ENCODE measurements at regions not wholly inside any gene's neighbourhood (a gene's known extent, or its start where the extent isn't known, plus 50 kb on each side); places are given as distances from the start of the nearest gene placed in this dataset.

DNA sequence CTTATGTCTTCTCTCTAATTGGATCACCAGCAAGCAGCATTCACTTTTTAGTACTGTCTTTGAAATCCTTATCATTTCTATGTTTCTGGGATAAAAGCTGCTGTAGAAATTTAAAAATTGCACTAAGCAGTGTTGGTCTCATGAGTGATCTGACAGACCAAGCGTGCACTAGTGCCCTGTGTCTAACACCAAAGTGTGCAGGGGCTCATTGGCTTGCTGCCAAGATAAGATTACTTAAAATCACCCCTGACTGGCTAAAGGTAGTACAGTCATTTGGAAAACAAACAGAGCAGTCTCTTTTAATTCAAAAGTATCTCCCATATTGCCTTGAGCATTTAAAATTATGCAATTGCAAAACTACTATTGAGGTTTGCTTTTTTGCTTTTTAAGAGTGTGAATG lies 304.6 kb downstream of the ARAP2 start:
- DNase-seq, result no peak

DNA sequence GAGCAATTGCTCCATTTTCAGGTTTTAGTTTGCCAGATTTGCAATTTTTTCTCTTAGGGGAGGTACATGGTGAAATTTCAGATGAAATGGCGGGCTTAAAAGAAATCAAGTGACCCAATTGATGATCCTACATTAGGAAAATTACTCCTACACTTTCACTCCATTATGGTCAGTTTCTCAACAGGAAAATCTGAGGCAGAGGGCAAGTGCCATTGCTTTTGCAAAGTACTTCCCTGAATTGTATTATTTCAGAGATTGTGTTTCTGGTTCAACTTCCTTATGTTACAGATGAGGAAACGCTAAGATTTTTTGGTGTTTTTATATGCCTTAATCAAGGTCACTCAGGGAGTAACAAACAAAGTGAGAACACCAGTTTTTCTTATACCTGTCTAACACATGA lies 302.2 kb downstream of the ARAP2 start:
- DNase-seq, result no peak

DNA sequence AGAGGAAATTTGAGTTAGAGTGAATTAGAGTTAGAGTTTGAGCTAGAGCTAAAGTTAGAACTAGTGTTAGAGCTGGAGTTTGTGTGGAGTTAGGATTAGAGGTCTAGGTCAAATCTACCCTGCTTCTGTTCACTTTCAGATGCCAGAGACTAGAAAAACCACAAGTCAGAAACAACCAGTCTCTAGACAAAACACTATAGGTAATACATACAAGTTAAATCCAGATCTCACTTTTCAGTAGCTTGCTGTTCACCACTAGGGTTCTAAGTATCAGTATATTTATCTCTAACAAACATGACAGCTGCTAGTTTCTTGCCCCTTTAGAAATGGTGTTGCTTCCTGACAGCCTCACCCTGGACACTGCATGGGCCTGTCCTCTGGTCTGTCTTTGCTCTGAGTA lies 300.7 kb downstream of the ARAP2 start:
- DNase-seq, result no peak

DNA sequence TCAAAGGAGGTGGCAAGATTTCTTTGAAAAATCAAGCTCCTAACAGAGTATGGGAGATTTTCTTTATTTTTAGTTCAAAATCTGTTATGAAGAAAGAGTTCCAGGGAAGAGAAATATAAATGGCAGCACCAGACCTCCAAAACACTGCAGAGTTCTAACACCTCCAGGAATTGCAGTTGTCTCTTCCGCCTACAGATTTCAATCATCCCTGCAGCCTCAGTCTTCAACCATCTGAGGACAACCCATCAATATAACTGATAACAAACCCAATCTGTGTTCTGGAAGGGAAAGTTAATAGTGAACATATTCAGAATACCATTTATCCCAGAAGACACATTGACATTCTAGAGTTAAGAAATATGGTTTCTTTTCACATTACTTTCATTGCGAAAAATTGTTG lies 296.1 kb downstream of the ARAP2 start:
- no peak for DNase-seq

DNA sequence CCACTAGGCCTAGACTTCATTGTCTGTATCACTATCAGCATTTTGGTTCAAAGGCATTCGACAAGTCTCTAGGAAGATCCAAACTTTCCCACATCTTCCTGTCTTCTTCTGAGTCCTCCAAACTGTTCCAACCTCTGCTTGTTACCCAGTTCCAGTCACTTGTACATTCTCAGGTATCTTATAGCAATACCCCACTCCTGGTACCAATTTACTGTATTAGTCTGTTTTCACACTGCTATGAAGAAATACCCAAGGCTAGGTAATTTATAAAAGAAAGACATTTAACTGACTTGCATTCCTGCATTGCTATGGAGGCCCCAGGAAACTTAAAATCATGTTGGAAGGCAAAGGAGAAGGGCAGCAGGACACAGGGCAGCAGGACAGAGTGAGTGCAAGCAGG lies 293.9 kb downstream of the ARAP2 start:
- no peak for DNase-seq

DNA sequence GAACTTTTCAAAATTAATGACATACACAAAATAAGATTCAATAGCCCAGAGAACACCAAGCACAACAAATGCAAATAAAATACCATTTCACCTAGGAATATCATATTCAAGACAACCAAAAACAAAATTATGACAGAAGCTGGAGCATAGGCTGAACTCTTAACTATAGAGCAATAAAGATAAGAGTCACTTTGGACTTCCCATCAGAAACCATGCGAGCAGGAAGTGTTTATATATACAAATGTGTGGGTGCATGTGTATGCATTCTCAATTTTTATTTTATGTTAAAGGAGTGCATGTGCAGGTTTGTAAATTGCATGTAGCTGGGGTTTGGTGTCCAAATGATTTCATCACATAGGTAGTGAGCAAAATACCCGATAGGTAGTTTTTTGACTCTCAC lies 291.6 kb downstream of the ARAP2 start:
- no peak for DNase-seq

DNA sequence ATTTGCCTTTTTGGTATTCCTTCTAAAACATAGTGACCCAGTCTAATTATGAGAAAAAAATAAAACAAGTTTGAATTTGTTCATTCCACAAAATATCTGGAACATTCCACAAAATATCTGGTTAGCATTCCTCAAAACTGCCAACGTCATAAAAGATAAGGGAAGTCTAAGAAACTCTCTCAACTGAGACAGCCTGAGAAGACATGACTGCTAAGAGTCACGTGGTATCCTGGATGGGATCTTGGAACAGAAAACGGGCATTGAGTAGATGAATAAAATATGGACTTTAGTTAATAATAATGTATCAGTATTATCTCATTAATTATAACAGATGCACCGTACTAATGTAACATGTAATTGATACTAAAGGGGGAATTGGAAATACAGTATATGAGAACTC lies 280.9 kb downstream of the ARAP2 start:
- DNase-seq, result no peak

DNA sequence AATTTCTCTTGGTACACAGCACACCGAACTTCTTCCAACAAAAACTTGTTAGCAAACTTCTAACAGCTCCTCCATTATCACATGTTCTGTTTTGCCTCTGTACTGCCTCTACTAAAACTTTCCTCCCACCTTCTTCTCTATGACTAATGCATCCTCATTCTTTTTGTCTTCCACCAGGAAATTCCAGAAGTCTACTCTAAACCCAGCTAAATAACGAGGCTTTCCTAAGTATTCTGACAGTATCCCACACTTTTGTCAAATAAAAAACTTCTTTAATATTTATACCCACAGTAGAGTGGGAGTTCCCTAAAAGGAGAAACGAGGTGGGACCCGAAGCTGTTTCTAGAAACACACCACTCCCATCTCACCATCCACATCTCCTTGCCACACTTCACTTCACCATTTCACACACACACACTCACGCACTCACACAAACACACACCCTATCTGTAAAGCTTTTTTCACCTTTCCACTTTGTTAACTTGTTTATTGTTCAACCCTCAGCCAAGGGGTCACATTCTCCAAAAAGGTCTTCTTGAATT lies 280.3 kb downstream of the ARAP2 start:
- no peak for DNase-seq

DNA sequence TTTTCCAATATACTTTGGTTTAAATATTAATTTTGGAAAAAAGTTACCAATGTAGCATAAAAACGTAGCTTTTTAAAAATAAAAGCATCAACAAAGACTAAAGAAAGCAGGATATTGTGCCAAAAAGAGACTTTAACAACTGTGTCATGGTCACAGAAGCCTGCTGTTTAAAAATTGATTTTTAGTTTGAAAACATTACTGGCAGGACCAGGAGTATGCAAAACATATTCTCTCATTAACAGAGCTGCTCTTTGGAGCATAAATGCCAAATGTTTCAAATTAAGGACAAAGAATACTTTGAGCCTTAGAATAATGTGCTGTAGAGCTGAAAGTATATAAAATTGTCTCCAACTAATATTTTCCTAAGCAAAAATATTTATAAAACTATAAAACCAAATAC lies 279.0 kb downstream of the ARAP2 start:
- no peak for DNase-seq

DNA sequence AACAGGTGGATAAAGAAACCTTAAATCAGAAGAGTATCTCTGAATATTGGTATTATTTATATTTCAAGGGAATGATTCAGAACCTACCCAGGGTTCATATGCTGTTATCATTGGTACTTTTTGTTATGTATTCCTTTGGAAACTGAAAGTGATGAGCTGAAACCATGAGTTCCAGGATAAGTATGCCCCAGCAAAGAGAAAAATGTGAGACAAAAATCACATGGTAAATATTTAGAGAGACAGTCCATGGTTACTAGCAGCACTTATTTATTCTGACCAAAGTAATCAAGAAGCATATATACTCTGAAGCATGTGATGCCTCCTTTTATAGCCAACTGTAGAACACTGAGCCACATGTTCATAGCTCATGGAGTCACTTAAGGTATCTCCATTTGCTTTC lies 277.7 kb downstream of the ARAP2 start:
- no peak for DNase-seq

DNA sequence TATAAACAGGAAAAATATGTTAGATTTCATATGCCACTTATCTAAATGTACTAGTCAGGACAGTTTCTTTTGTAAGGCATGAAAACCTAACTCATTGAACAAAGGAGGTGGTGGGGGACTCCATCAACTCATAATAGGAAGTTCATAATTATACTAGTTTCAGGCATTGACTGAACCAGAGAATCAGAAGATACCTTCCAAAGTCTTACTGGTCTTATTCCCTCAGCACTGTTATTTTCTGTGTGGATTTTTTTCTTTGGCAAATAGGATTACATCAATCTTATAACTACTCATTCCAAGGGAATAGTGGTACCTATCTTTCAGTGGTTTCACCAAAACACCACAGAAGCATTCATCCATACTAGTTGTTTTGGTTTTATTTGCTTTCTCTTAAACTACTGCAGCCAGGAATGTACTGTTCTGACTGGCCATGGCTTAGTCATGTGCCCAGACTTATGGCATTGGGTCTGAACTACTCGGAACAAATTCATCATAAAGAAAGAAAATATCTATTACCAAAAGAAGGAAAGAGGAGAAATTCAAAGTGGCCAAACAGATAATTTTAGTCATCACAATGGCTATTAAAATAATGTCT lies 273.9 kb downstream of the ARAP2 start:
- no peak for DNase-seq

DNA sequence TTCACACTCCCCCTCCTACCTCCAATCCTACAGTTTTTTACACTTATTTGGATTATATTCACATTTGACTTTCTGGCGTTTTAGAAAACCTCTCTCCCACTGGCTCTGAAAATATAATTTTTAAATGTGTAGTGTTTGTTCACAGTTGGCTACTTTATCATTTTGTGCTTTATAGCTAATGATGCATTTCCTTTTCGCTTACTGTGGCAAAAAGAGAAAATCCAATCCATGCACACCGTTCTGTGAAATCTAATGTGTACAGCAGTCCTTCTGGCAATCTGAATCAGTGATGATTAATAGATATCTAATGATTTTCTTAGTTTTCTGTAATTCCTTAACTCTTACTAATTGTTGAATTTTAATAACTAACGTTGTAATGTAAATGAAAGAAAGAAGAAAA lies 271.5 kb downstream of the ARAP2 start:
- DNase-seq, result no peak

DNA sequence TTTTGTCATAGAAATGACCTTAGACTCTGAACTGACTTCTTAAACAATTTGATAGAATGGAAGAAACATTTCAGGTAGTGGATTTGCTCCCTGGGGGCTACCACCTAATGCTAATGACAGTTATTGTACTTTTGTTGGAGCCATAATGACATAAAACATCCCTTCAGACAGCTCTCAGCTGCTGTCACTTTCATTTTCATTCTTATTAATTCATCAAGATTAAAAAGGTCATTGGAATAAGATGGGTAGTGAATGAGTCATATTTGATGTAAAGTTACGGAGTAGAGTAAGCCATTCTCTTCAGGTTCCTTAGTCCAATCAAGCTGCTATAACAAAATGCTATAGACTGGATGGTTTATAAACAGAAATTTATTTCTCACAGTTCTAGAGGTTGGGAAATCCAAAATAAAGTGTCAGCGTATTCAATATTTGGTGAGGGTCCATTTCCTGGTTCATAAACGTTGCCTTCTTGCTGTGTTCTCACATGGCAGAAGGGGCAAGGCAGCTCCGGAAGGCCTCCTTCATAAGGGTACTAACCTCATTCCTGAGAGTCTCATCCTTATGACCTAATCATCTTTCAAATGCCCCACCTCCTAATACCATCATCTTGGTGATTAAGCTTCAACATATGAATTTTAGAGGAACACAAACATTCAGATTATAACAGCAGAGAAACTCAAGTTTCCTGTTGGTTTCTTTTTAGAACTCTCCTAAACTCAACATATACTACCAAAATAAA lies 268.5 kb downstream of the ARAP2 start:
- no peak for DNase-seq

DNA sequence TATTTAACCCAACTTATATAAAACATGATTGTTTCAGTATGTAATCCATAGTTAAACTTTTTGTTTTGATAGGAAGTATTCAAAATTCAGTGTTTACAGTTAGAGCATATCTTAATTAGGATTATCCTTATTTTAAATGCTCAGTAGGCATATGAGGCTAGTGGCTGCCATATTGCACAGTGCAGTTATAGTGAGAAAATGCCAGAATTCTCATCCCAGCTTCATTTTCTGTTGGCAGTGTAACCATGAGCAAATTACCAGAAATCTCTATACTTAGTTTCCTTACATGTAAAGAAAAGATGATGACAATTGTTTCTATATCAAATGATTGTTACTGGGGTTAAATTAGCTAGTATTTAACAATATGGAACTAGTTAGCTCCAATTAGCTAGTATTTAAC lies 265.8 kb downstream of the ARAP2 start:
- no peak for DNase-seq

DNA sequence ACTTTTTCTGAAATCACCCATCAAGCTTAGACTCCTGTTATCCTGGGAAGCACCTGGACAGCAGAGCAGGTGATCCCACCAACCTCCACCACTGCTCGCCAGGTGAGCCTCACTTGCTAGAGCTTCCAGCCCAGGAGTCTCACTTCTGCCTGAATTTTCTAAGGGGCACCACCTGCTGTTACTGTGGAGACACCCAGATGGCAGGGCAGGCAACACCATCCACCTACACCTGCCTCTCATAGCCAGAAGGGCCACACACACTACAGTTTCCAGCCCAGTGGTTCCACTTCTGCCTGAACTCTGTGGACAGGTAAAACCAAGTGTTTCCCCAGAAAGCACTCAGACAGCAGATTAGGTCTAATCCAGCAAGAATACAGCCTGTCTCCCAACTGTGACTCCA lies 262.0 kb downstream of the ARAP2 start:
- DNase-seq, result no peak

DNA sequence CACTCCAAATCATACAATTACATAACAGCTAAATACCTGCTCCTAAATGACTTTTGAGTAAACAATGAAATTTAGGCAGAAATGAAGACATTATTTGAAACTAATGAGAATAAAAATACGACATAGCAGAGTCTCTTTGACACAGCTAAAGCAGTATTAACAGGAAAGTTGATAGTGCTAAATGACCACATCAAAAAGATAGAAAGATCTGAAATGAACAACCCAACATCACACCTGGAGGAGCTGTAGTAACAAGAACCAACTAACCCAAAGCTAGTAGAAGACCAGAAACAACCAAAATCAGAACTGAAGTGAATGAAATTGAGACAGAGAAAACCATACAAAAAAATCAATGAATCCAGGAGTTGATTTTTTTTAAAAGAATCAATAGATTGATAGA lies 257.8 kb downstream of the ARAP2 start:
- DNase-seq, result no peak

DNA sequence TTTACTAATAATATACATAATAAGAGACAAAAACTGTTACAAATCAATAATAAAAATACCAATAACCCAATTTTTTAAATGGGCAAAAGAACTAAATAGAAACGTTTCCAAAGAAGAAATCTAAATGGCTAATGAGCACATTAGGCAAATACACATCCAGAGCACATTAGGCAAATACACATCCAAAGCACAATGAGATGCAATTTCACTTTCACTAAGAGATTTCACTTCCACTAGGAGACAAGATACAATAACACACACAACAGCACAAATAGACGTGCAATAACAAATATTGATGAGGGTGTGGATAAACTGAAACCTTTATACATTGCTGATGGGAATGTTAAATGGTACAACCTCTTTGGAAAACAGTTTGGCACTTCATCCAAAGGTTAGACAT lies 250.7 kb downstream of the ARAP2 start:
- DNase-seq, result no peak

DNA sequence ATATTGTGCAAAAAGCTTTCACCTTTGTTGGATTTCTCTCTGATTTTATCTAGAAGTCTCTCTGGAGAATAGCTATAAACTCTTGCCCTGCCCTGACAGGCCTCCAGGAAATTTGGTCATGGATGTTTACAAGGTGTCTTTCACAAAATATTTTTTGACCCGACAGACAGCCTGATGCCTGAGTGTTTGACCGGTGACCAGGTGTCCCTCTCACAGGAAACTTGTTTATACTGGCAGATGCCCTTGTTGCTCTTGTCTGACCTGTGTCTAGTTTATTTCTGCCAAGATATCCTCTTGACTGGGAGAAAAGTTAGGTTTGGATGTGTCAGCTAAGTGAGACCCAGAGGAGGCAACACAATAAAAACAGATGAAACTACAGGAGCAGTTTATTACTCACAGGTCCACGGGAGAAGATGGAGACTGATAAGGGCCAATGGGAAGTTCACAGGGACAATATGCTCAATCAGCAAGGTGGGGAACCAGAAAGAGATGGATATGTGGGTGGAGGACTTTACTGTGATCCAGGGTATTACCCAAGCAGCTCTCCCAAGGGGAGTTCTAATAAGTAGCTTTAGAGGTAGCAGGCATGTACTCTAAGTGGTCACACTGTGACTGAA lies 243.3 kb downstream of the ARAP2 start:
- DNase-seq, result no peak

DNA sequence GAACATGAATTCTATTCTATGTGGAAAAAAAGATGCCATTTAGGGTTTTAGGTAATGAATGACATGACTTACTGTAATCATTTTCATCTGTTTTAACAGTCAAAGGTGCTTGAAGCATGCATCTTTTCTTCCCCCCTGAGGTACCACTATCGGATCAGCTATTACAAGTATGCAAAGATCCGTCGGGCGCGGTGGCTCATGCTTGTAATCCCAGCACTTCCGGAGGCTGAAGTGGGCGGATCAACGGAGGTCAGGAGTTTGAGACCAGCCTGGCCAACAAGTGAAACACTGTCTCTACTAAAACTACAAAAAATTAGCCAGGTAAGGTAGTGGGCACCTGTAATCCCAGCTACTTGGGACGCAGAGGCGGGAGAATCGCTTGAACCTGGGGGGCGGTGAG lies 241.3 kb downstream of the ARAP2 start:
- no peak for DNase-seq

DNA sequence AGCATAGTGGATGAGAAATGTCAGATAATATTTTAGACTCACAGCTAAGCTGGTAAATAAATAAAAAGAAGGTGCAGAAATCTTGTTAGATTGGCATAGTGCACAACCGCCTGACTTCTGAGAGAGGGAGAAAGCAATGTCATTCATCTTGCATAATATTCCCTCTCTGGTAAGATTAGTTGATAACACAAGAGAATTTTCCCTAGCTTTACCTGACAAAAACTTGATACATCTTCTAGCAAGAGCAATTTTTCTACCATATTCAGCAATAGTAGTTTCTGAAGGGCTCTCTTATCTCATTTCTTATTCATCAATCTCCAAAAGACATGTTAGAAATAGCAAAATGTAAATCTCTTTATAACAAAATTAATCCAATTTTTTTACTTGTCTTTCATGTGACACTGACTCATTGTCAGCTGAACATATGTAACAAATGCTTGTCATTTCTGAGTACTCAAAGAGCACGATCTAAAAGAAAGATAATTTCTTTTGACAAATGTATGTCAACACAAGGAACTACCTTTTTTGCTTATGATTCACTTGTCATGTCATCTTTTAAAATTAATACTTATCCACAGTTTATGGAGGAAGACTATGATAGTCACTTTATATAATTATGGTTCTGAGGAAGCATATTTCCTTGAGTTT lies 240.0 kb downstream of the ARAP2 start:
- DNase-seq, result no peak

DNA sequence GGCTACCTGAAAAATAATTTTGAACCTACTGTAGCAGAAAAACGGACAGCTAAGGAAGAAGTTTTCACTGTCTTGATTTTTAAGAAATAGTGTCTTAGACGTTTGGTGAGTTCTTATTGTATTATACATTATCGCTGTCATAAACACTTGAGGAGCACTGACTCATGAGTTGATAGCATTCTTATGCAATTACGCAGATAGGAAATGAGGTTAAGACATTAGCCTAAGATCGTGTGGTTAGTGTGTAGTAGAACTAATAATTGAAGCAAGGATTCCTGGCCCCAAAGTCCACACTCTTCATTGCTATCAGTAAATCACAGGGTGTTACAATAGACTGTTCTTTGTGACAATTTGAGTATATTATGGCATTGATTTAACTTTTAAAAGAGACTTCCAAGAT lies 238.1 kb downstream of the ARAP2 start:
- no peak for DNase-seq

DNA sequence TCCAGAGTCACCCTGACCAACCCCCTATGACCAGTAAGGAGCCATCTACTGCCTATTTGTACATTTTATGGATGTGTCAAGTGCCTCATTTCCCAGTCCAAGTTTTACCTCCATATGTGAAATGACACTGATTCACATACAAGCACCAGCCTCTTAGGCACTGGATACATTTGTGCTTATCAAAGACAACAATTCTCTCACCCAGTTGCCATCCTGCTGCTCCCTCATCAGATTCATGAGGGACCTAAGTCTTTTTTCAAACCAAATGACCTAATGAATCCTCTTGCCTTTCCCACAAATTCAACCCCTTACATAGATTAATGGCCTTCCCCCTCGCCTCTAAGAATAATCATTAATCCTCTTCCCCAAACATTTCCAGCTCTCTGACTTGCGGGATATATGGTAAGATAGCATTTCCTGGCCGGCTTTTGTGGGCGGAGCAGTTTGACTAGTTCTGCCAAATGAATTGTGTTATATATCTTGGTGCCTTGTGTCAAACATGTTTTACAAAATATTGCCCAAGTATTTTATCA lies 233.9 kb downstream of the ARAP2 start:
- no peak for DNase-seq

DNA sequence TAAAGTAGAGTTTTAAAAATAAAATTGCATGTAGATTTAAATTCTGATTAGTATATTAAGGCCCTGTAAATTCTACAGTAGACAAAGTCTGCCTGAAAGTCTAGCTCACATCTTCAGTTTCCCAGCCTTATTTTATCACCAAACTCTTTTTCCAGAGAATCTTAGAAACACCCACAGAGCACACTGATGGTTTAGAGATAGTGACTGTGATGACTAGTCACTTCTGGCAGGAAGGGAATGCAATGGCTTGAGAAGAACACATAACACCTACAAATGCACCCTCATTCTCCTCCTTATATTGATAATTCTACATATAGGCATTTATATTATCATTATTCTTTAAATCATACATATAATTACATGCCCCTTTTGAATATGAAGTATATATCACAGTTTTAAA lies 232.9 kb downstream of the ARAP2 start:
- no peak for DNase-seq

DNA sequence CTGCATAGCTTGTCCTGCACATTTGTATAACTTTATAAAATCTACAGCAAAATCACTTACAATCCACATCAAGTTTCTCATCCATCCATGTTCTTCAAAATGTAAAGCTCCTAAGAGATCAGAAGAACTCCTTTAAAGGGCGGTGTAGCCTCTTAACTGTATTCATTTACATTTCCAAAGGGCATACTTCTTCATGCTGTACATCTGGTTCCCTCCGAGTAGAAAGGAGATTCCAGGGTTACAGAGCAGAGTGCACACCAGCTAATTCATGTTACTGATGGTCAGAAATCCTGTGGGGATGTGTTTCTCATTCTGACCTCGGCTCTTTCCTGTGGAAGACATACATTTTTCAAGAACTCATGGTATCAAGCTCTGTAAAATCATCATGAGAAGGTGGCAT lies 231.8 kb downstream of the ARAP2 start:
- DNase-seq, result no peak
